Gastroesophageal sphincter (tissue), 3 donors: ENCODE measurements at regions not wholly inside any gene's neighbourhood (a gene's known extent, or its start where the extent isn't known, plus 50 kb on each side); places are given as distances from the start of the nearest gene placed in this dataset.

Experiments
- POLR2A ChIP-seq, 2 donors: fragments of 450-650 bp; IDR thresholded peaks; one replicate each; pipeline ENCODE4 v1.6.1; 2017; ENCODE audit warnings: antibody characterized with exemption in 2 of 2, mild to moderate bottlenecking in 2 of 2, moderate library complexity in 1 of 2
- TF ChIP-seq, protein P1 (sequence below), 4 experiments: fragments of 200-600 bp in 2 of 4; fragments of 450-650 bp in 2 of 4; sonication (generic) in 1 of 4; IDR thresholded peaks; one replicate each; pipeline ENCODE4 v1.5.1; 2017 to 2019; ENCODE audit warnings: antibody characterized with exemption in 4 of 4, mild to moderate bottlenecking in 2 of 4, moderate library complexity in 2 of 4

- no peak for TF ChIP-seq POLR2A (IDR thresholded peaks at IDR 0.05)
- TF ChIP-seq, protein P1, sequence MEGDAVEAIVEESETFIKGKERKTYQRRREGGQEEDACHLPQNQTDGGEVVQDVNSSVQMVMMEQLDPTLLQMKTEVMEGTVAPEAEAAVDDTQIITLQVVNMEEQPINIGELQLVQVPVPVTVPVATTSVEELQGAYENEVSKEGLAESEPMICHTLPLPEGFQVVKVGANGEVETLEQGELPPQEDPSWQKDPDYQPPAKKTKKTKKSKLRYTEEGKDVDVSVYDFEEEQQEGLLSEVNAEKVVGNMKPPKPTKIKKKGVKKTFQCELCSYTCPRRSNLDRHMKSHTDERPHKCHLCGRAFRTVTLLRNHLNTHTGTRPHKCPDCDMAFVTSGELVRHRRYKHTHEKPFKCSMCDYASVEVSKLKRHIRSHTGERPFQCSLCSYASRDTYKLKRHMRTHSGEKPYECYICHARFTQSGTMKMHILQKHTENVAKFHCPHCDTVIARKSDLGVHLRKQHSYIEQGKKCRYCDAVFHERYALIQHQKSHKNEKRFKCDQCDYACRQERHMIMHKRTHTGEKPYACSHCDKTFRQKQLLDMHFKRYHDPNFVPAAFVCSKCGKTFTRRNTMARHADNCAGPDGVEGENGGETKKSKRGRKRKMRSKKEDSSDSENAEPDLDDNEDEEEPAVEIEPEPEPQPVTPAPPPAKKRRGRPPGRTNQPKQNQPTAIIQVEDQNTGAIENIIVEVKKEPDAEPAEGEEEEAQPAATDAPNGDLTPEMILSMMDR (IDR thresholded peaks at IDR 0.05) = no peak
Measured at GRCh38 chr2:22175003-22175402, 1051.2 kb downstream of the TDRD15 start.
